NCI-H1417 (cell line): ENCODE measurements at regions not wholly inside any gene's neighbourhood (a gene's known extent, or its start where the extent isn't known, plus 50 kb on each side); places are given as distances from the start of the nearest gene placed in this dataset.
A peak's percentile ranks its signal among the peaks of the same experiment; 100 is the strongest.

Source experiments
- DNase-seq, 3 experiments: peaks; one replicate each; lab custom pipeline; 2025; lab: John Stamatoyannopoulos, UW

DNA sequence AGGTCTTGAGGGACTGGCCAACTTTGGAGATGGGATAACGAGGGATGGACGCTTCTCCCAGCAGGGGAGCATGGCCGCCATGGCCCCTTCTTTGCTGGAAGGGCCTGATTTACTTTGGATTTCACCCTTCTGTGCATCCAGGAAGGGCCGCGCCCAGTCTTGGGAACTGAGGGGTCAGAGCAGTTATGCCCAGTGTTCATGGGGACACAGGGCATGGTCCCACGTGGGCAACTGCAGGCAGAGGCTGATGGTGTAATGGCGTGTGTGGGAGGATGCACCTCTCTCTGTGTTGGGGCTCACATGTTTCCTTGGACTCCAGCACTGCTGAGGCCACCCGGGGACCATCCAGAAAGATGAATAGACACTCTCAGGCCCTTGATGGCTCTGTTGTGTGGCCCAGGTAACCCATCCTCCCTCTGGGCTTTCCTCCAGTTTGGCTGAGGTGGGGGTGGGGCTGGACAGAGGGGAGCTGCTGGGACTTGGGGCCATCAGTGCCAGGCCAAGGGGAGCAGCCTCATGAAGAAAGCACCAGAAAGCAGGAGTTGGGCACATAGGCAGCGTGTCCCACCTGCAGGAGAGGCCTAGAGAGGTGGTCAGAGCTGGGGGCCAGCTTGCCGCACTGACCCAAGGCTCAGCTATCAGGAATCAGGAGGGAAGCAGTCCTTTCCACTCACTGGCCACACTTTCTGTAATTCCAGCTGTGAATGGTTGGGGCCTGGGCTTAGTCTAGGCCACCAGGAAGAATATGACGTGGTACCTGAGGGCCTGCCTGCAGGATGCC lies 1033.9 kb downstream of the TBC1D22A start:
- DNase-seq = no peak

- no peak for DNase-seq
These were observed 1033.2 kb downstream of the TBC1D22A start for GRCh38 chr22:47795477-47796127.

GRCh38 chr22:47794851-47795250 lies 1032.4 kb downstream of the TBC1D22A start:
- DNase-seq = no peak

DNA sequence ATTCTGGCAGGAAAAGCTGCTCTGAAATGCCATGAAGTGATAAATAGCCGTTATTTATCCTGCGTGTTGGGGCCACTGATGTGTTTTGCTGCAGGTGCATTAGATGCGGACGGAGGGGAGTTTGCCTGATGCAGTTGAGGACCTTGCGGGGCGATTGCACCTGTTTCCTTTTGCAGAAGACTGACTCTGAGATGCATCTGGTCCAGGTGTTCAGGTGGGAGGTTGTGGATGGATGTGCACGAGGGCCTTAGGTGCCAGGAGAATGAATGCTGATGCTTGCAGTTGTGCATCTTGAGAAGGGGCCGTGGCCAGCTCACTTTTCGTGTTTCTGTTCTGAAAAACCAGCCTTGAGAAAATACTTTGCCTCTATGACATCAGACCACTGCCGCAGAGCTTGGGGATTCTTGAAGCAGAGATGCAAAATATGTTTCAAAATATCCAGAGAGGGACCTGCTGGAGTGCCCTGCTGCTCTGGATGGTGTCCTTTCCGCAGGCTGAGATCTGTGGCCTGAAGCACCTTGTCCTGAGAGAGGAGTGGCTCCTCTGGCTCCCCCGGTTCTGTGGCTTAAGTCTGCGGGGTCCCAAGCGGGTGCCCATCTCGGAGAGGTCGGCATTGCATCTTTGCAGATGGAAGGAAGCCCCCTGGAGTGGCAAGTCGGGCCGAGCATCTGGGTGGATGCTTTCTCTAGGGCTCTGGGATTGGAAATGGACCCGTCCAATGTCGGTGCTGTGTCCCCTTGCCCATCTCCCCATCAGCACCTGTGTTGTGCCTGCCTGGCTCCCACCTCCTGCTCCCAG lies 1031.1 kb downstream of the TBC1D22A start:
- no peak for DNase-seq

DNA sequence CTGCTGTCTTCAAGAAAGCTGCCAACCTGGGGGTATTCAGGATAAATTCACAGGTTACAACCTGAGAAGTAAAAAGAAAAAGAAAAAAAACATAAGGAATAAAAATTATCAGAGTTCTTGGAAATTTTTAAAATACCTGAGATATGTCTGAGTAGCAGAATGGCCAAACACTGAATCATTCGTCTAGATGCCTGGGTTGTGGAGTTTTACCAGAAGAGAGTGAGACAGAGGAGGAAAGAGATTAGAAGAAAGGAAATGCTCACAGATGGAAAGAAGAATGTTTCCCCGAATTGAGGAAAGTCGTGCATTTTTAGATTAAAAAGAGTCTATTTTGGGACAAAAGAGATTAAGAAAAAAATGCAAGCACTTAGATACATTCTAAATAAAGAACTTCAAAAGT lies 1026.7 kb downstream of the TBC1D22A start:
- no peak for DNase-seq

DNA sequence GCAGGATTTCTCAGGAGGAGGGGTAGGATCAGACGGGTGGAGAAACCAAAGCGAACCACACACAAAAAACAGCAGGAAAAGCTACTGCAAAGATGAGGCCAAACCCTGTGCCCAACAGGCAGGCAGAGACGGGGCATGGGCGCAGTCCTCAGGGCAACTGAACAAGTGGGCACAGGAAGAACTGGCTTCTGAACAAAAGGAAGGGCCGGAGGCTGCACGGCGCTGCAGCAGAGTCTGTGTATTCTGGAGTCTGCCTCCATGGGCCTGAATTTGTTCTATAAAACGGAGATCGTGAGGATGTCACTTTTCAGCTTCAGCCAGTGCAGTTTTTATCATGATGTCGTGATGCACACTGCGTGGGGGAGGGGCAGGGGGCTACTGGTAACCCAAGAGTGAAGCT lies 1026.0 kb downstream of the TBC1D22A start:
- peak in 1 of 3 experiments; percentile 16 for DNase-seq

DNA sequence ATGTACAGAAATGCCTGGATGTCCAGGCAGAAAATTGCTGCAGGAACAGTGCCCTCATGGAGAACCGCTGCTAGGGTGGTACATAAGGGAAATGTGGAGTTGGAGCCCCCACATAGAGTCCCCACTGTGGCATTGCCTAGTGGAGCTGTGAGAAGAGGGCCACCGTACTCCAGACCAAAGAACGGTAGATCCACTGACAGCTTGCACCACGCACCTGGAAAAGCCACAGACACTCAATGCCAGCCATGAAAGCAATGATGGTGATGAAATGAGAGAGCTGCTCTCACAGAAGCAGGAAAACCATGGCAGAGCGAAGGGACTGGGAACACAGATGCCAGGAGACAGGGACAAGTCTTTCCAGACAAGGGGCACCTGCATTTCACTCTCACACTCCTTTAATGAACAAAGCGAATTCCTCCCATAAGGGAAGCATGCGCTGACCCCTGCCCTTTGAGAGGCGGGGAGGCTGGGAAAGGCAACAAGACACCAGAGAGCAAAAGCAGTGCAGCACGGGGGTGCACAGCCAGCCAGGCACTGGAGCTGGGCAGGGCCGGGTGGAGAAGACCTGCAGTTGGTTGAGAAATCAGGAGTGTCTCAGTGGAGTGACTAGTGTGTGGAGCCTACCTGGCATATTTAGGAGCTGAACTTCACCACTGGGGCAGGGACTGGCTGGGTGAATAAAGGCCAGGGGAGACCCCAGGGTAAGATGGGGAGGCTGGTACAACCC lies 1025.2 kb downstream of the TBC1D22A start:
- no peak for DNase-seq

- DNase-seq = no peak
These were observed 1024.3 kb downstream of the TBC1D22A start for GRCh38 chr22:47786650-47787290.

- no peak for DNase-seq
These were observed 1022.5 kb downstream of the TBC1D22A start for GRCh38 chr22:47784991-47785390.

DNA sequence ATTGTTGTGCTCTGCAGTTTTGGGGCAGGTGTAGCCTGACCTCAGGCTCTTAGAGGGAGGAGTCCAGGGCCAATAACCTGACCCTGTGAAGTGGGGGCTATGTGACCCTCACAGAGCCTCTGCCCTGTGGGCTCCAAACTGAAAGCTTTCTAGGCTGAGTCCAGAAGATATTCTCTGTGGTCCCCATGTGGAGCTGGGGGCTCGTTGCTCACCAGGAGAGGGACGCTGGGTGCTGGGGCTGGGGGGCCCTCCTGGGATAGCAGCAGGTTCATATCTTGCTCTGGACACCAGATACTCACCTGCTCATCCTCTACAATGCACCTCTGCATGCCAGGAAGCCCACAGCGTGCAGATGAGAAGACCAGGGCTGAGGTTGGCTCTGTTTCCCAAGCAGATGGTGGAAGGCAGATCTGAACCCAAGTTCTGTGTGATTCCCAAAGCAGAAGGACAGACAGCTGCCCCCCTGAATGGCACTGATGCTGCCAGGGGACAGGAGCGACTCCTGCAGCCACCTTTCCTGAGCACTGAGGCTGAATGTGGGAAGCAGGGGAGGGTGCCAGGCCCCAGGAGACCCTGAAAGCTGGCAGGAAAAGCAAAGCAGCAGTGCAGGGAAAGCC lies 1022.0 kb downstream of the TBC1D22A start:
- no peak for DNase-seq

- DNase-seq = no peak
These were observed 1021.2 kb downstream of the TBC1D22A start for GRCh38 chr22:47783433-47784366.

DNA sequence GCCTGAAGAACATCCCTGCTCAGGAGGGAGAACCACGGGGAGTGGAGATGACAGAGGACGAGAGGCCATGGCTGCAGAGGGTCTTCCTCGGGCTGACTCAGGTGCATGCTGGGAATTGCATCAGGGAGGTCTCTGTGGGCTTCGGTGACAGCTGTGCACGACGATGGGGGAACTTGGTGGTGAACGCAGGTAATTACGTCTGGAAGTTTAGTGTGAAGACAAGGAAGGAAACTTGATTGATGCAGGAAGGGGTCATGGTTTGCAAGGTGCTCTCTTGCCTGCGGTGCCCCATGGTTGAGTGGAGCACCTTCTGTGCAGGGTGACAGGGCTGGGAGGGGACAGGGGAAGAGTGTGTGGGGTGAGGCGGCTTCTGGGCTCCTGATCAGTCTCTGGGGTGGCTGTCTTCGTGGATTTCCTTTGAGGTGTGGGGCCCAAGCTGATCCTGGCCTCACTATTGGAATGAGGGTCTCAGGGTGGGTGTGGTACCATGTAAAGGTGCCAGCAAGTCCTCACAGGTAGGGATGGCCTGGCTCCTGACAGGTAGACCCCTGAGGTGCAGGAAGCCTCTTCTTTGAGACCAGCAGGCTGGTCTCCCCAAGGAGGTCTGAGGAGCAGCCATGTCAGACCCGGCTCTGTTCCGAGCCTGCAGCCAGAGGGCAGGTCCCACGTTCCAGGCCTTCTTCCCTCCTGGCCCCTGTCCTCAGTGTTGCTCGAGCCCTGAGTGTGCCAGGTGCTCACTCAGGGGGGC lies 1020.1 kb downstream of the TBC1D22A start:
- DNase-seq = no peak

GRCh38 chr22:47781427-47782111 lies 1019.1 kb downstream of the TBC1D22A start:
- no peak for DNase-seq

GRCh38 chr22:47781024-47781423 lies 1018.6 kb downstream of the TBC1D22A start:
- DNase-seq = no peak

DNA sequence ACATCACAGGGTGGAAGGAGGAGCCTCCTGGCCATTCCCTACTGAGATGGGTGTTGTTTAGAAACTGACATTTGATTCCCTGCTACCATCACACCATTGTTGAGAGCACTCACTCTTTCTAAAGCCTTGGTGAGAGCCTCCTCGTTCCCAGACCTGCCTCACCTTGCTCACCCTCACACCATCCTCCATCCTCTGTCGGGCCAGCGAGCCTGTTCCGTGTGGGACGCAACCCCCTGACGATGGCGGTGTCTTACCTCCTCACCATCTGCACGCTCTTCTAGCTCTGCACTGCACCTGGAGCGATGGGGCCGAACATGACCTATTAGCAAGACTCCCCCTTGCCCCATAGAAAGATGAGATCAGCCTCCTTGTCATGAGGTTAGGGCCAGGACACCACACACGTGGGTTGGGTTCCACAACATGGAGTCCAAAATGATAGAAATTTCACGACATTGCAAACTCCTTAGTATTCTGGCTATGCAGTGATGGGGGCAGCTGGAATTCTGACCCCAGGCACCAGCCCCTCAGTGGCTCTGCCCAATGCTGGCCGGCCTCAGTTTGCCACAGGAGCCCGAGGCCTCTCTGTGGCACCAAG lies 1017.9 kb downstream of the TBC1D22A start:
- no peak for DNase-seq

- DNase-seq = no peak
These were observed 1017.0 kb downstream of the TBC1D22A start for GRCh38 chr22:47779474-47779873.

GRCh38 chr22:47778160-47778658 lies 1015.8 kb downstream of the TBC1D22A start:
- DNase-seq = no peak

DNA sequence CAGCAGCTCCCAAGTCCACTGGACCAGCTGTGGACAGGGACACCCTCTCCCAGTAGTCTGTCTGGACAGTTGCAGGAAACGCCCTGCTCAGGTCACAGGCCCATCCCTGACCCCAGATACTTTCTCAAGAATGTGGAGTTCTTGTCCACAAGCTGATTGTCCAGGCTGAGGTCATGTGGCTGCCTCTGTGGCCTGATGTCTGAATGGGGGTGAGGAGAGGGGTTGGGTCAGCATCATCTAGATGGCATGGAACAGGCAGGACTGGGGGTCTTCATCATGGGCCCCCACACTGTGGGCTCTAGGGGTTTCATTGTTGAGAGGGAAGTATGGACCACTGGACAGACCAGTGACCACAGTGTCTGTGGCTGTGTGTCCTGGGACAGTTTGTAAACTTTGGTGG lies 1015.0 kb downstream of the TBC1D22A start:
- no peak for DNase-seq
